HG02852 (cell line): ENCODE measurements at regions not wholly inside any gene's neighbourhood (a gene's known extent, or its start where the extent isn't known, plus 50 kb on each side); places are given as distances from the start of the nearest gene placed in this dataset.

Source experiments
- ATAC-seq: cut with Tn5 transposase; IDR thresholded peaks from one replicate; pipeline ENCODE4 v1.9.1; 2021; ENCODE audit warnings: mild to moderate bottlenecking, moderate library complexity; ENCODE audit not compliant: unreplicated experiment

- no peak for ATAC-seq
These were observed 1497.8 kb downstream of the EFNA5 start for GRCh38 chr5:106172681-106173532.

DNA sequence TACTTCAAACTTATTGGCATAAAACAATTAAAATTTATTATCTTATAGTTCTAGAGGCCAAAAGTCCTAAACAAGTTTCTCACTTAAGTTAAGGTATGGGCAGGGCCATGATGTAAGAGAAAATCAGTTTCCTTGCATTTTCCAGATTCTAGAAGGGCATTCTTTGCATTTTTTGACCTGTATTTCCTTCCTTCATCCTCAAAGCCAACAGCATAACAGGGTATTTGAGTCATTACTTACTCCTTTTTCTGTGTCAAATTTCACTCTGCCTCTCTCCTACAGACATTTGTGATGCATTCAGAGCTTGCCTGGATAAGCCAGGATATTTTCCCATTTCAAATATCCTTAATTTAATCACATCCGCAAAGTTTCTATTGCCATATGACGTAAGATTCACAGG is 1499.0 kb downstream of the EFNA5 start:
- ATAC-seq, result no peak

DNA sequence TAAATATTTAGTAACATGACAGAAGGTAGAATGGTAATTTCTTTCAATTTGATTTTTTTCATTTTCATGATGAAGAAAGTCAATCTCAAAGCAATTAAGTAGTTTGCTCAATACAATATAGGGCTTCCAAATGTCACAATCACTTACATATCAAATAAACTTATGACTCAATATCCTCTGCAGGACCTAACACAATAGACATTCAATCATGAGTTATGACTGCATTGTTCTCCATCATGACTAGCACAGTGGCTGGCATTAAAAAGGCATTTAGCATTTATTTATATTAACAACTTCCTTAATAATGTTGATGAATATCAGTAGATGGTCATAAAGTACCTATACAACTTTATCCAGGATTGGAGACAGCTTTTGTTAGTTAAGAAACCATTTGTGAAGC is 1499.6 kb downstream of the EFNA5 start:
- no peak for ATAC-seq

GRCh38 chr5:106167766-106168165 is 1503.0 kb downstream of the EFNA5 start:
- ATAC-seq, result no peak

- no peak for ATAC-seq
These were observed 1507.5 kb downstream of the EFNA5 start for GRCh38 chr5:106163233-106163632.

DNA sequence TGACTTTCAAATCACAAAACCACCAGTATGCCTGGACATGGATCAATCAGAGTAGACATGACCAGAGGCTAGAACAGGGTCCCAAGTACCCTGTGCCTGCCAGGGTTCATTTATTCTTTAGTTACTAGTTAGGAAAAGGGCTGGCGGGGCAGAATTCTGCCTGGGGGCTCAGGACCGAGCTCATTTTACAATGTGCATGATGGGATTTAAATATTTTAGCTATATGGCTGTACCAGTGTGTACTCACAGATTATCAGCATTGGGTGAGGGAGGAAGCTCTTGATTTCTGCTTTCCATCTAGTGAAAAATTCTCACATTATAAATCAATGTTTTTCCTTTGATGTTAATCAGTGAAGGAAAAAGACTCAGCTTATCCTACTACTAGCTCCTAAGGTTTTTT is 1511.1 kb downstream of the EFNA5 start:
- ATAC-seq, result no peak

DNA sequence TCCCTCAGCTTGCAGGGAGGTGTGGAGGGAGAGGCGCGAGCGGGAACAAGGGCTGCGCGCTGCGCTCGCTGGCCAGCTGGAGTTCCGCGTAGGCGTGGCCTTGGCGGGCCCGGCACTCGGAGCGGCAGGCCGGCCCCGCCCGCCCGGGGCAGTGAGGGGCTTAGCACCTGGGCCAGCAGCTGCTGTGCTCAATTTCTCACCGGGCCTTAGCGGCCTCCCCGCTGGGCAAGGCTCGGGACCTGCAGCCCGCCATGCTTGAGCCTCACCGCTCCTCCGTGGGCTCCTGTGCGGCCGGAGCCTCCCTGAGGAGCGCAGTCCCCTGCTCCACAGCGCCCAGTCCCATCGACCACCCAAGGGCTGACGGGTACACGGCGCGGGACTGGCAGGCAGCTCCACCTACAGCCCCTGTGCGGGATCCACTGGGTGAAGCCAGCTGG is 1516.4 kb downstream of the EFNA5 start:
- no peak for ATAC-seq

DNA sequence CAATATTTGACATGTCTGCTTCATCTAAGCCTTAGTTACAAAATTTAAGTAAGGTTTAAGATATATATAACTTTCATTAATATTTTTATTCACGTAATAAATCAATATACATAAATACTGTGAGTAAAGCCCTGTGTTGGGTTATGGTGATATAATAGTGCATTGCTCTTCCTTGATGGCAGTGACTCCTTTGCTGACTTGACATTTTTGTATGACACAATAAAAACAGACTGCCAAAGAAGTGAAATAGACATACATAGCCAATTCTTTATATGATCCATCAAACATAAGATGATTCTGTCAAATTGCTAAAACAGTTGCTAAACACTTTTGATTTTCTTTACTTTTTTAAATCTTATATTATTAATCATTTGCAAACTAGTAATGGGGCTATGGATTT is 1518.2 kb downstream of the EFNA5 start:
- no peak for ATAC-seq

DNA sequence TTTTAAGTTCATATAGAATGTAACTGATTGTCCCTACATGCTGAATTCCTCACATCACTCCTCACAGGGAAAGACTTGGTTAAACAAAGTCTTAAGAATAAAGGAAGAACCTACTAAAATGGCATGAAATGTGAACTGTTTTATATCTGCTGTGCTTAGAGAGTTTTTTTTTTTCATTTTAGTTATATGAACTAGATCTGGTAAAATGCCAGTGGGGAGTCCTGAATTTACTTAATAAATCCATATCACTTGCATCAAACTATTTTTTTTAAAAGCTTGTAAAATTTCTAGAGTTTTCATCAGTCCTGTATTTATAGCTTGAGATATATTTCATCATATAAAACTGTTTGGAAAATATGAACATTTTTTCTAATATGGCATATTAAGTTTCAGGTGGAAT is 1528.6 kb downstream of the EFNA5 start:
- no peak for ATAC-seq

DNA sequence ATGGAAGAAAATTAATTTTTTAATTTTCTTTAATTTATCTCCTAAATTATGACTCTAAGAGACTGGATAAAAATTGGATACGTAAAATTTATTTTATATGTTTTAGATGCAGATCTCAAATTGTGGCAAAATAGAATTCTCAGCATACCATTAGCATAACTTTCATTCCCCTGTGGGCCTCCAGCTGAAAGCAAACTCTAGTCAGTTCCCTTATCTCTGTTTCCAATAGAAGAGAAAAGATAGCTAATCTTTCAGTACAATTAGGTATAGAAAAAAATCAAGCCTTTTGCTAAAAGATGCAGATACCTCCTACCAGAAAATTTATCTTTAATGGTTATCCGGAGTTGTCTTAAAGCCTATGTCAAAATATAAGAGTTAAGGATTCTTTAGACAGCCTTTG is 1530.6 kb downstream of the EFNA5 start:
- no peak for ATAC-seq

- no peak for ATAC-seq
These were observed 1534.7 kb downstream of the EFNA5 start for GRCh38 chr5:106136061-106136460.

GRCh38 chr5:106135473-106135872 is 1535.3 kb downstream of the EFNA5 start:
- ATAC-seq, result no peak

GRCh38 chr5:106134549-106134948 is 1536.2 kb downstream of the EFNA5 start:
- ATAC-seq, result no peak

GRCh38 chr5:106127985-106128384 is 1542.8 kb downstream of the EFNA5 start:
- peak; percentile 86 for ATAC-seq

- peak; percentile 73 for ATAC-seq
These were observed 1543.4 kb downstream of the EFNA5 start for GRCh38 chr5:106127341-106127781.

GRCh38 chr5:106121972-106122605 is 1548.6 kb downstream of the EFNA5 start:
- ATAC-seq, result peak; percentile 90

- ATAC-seq, result no peak
These were observed 1554.1 kb downstream of the EFNA5 start for GRCh38 chr5:106116682-106117081.

GRCh38 chr5:106113922-106114321 is 1556.8 kb downstream of the EFNA5 start:
- ATAC-seq, result no peak

DNA sequence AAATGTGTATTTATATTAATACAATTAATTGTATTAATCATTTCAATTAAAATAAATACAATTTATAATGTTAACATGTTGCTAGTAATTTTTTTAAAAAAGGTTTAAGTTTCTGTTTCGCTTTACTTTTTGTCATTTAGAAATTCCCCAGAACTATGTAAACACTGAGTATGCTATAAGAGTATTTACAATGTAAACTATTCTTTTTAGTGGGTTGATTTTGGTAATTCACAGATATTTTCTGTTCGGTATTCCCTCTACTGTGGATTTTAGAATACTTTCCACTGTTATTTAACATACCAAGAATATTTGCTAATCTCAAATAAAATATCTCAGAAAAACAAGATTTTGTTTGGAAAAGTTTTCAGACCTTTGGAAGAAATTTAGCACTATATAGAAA is 1564.4 kb downstream of the EFNA5 start:
- ATAC-seq, result no peak

DNA sequence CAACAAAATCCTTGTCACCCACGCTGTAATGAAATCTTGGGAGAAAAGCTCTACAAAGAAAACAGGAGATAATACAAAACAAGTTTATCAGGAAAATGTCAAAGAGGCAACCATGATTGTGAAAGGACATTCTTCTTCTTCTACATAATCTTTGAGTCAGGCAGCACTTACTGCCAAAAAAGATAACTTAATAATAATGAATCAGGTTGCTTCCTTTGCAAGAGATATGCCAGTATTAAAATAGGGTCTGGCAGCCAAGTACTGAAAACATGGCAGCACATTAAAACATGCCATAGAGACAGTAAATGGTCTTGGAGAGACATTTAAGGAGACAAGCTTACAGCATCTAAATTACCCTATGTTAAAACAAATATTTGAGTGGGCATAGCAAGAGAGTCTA is 1573.4 kb downstream of the EFNA5 start:
- no peak for ATAC-seq

DNA sequence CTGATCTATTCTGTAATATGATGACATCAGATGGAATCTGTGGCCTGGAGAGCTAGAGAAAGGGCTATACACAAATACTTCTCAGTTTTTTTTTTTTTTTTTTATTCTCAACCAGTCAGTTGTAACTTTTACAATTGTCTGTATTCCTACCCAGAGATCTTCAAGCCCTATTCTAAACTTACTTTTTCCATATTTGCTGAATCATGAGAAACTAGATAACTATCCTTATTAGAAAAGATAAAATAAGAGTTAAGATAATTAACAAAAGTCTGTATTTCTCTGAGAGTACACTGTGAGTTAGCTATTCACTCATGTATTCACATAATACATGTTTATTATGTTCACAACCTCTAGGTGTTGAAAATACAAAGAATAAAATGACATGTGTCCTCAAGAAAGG is 1575.9 kb downstream of the EFNA5 start:
- ATAC-seq, result no peak

DNA sequence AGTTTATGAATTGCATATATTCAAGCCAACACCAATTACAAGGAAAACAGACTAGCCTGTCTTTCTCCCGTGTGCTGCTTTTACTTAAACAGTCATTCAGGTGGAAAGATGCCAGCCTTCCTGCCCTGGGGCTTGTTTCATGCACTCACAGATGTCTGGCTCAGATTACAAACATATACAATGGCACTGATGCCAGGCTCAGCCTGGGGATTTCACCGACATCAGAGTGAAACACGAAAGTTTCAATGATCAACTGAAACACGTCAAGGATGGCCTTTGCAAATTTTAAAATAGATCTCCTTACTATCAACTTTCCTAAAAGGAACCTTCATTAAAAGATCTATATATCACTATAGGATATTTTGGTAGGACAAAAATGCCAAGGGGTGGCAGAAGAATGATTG is 1576.5 kb downstream of the EFNA5 start:
- ATAC-seq, result no peak
